ENCODE measurements at regions not wholly inside any gene's neighbourhood (a gene's known extent, or its start where the extent isn't known, plus 50 kb on each side); places are given as distances from the start of the nearest gene placed in this dataset.

- no peak for DNase-seq (ENCODE audit: low read depth in 2 of 2)
Measured at GRCh38 chr5:58403822-58404433, 56.0 kb downstream of the PLK2 start.

GRCh38 chr5:58401701-58402100, 58.2 kb downstream of the PLK2 start:
- DNase-seq (ENCODE audit: low read depth in 2 of 2): no peak

DNA sequence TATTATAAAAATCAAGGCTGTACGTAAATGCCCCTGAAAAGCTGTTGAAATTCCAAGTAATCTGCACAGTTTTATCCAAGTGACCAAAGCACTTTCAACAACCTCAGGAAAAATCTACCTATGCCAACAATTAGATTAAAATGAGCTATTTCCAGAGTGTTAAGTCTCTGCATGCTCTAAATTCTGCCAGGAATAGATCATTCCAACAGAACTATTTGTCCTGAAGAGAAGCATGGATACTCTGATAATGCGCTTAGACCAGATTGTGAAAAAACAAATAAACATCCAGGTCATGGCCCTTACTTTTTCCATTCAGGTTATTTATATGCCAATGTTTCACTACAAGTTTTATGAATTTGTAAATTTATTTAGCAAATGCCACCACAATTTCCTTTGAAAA, 59.1 kb downstream of the PLK2 start:
- no peak for DNase-seq (ENCODE audit: low read depth in 2 of 2)

- DNase-seq (ENCODE audit: low read depth in 2 of 2): no peak
Measured at GRCh38 chr5:58399951-58400350, 59.9 kb downstream of the PLK2 start.

DNA sequence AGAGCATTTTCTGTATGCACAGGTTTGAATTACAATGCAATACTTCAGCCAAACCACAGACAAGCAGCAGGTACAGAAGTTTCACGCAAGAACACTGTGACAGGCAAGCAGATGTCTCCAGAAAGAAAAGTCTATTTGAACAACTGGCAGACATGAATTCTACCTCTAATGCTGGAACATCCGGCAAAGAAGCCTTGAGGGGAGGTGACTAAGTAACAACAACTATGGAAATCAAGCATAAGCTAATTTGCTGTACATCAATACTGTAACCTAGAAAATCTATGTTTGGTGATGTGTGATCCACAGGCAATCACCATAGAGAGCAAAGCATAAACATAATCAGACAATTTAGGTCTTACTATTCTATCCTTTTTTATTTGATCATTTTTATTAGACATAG, 65.5 kb downstream of the PLK2 start:
- no peak for DNase-seq (ENCODE audit: low read depth in 2 of 2)

- DNase-seq (ENCODE audit: low read depth in 2 of 2): no peak
Measured at GRCh38 chr5:58393716-58394115, 66.2 kb downstream of the PLK2 start.

GRCh38 chr5:58392496-58392895, 67.4 kb downstream of the PLK2 start:
- DNase-seq (ENCODE audit: low read depth in 2 of 2): no peak

DNA sequence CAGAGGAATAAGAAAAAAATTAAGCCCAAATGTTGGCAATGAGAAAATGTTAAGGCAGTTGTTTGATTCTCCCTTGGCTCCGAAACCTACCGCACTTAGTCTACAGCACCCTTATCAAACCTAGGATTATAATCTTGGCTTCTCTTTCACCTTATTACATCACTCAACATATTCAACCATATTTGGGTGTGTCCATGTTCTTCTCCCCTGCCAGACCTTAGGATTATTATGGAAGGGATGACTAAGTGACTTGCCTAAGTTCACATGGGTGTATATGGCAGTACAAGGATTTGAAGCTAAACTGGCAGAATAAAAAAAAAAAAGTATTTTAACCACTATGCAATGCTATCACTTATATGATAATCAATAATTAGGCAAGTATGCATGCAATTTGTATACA, 76.4 kb downstream of the PLK2 start:
- DNase-seq (ENCODE audit: low read depth in 2 of 2): no peak

DNA sequence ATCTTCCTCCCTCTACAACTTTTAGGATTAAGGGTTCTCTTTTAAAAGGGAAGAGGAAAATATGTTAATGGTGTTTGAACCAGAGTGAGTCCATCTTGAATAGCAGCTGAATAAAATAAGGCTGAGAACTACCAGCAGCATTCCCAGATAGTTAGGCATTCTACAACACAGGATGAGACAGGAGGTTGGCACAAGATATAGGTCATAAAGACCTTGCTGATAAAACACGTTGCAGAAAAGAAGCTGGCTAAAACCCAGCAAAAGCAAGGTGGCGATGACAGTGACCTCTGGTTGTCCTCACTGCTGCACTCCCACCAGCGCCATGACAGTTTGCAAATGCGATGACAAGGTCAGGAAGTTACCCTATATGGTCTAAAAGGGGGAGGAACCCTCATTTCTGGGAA, 77.8 kb downstream of the PLK2 start:
- DNase-seq (ENCODE audit: low read depth in 2 of 2): no peak

DNA sequence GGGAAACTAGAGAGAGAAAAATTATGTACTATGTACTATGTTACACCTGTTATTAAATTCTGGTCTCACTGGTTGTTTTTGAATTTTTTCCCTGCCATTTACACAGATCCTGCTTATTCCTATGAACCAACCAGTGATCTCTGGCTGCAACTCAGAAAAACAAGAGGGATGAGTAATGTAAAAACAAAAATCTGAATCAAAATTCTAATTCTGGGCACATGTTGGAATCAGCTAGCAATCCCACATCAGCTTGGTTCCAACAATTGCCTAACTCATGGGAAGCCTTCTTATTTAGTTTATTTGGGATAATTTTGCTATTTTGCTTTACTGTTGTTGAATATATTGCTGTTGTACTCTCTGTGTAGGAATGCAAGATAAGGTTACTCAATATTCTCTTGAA, 78.3 kb downstream of the PLK2 start:
- no peak for DNase-seq (ENCODE audit: low read depth in 2 of 2)

DNA sequence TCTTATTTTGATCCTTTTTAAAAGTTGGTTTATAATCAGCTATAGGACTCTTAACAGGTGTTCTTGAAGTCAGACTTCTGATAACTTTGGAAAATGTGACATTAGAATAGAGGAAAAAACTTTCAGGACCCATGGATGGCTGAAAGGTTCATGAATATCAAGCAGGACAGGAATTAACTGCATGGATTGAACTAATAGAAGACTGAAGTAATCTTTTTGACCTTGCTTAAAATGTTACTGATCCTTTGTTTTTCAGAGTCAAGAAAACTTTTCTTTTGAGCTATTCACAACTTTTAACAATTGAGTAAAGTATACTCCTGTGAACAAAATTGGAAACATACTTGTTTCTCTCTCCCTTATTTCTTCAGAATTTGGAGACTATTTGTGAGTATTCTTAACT, 79.2 kb downstream of the PLK2 start:
- DNase-seq (ENCODE audit: low read depth in 2 of 2): no peak

- DNase-seq (ENCODE audit: low read depth in 2 of 2): no peak
Measured at GRCh38 chr5:58378613-58379390, 81.1 kb downstream of the PLK2 start.

- no peak for DNase-seq (ENCODE audit: low read depth in 2 of 2)
Measured at GRCh38 chr5:58370606-58371005, 89.3 kb downstream of the PLK2 start.

DNA sequence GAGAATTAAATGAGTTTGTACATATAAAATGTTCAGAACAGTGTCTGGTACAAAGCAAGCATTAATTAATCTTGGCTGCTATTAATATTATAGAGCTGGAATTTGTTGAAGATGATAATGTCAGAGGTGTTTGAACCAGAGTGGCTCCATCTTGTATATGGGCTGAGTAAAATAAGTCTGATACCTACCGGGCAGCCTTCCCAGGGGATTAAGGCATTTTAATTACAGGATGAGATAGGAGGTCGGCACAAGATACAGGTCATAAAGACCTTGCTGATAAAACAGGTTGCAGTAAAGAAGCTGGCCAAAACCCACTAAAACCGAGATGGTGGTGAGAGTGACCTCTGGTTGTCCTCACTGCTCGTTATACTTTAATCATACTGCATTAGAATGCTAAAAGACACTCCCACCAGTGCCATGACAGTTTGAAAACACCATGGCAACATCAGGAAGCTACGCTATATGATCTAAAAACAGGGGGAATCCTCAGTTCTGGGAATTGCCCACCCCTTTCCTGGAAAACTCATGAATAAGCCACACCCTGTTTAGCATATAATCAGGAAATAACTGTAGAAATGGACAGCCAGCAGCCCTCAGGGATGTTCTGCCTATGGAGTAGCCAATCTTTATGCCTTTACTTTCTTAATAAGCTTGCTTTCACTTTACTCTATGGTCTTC, 90.2 kb downstream of the PLK2 start:
- no peak for DNase-seq (ENCODE audit: low read depth in 2 of 2)

GRCh38 chr5:58366461-58366860, 93.4 kb downstream of the PLK2 start:
- DNase-seq (ENCODE audit: low read depth in 2 of 2): no peak

DNA sequence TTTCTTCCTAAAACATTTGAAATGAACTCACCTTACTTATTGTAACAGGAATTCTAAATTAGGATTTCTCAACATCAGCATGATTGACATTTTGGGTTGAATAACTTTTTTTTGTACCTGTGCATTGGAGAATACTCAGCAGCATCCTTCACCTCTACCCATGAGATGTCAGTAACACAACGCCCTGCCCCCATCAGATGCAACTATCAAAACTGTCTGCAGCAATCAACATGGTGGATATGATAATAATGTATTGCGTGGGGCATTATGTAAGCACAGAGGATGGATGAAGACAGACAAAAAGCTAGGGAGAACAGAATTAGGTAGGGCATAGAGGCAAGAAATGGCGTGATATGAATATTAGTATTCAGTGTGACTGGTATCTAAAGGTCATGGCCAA, 94.1 kb downstream of the PLK2 start:
- no peak for DNase-seq (ENCODE audit: low read depth in 2 of 2)

GRCh38 chr5:58363461-58364249, 96.2 kb downstream of the PLK2 start:
- DNase-seq (ENCODE audit: low read depth in 2 of 2): no peak

GRCh38 chr5:58362135-58362534, 97.8 kb downstream of the PLK2 start:
- no peak for DNase-seq (ENCODE audit: low read depth in 2 of 2)

GRCh38 chr5:58360794-58361193, 99.1 kb downstream of the PLK2 start:
- DNase-seq (ENCODE audit: low read depth in 2 of 2): no peak

DNA sequence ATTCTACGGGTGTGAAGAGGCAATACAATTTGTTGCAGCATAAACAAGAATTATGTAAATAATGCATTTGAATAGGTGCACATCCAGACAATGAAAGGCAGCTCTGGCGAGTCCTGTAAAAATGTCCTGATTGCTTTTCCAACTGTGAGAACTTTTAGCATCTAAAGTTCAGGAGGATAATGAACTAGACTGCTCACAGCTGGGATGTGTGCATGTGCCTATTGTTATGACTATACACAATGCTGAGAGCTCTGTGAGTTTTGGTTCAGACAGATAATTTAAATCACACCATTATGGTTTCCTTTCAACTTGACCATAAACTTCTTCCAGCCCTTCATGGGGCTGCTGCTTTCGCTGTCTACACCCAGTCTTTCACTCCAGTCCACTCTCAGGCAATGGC, 99.9 kb downstream of the PLK2 start:
- DNase-seq (ENCODE audit: low read depth in 2 of 2): no peak

DNA sequence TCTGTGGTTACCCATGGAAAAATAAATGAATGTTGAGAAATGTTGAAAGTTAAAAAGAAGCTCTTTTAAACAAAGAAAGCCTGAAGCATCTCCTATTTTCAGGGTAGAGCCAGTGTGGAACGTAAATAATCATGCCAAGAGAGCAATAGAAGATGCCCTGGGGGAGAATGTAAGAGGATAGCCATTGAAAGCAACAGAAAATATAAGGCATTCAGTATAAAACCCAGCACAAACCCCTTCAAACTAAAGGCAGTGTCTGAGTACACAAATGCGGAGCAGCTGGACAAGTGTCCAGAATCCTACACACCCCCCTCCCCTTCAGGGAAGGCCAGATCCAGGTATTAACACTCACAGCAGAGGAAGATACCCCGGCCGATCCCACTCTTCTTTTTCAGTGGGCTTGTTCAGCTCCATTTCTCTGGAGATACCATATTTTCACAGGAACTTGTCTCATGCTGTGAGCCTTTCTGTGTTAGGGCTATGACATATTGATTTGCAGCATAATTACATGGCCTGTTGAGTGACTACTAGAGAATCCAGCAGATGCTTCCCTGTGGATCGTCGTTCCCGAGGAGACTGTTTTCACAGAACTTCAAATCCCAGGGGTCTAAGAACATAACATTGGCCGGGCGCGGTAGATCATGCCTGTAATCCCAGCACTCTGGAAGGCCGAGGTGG, 101.2 kb downstream of the PLK2 start:
- DNase-seq (ENCODE audit: low read depth in 2 of 2): no peak
